ENCODE measurements at regions not wholly inside any gene's neighbourhood (a gene's known extent, or its start where the extent isn't known, plus 50 kb on each side); places are given as distances from the start of the nearest gene placed in this dataset.

- TF ChIP-seq SPI1 (IDR thresholded peaks at IDR 0.05; ENCODE audit: borderline replicate concordance, low read depth) (no peak), POLR2AphosphoS5 (IDR thresholded peaks at IDR 0.05; ENCODE audit: low read depth) (no peak), CTCF (IDR thresholded peaks at IDR 0.05; ENCODE audit: insufficient read depth, low read length) (no peak)
Measured at GRCh38 chr1:232416026-232416568, 213.8 kb downstream of the SIPA1L2 start.
